Fibroblast of lung (primary cell): ENCODE measurements at regions not wholly inside any gene's neighbourhood (a gene's known extent, or its start where the extent isn't known, plus 50 kb on each side); places are given as distances from the start of the nearest gene placed in this dataset.

Experiments used
- EZH2 ChIP-seq: IDR thresholded peaks from 2 replicates; pipeline ENCODE4 v1.5.1; 2012; ENCODE audit warnings: low read length, control low read depth, mild to moderate bottlenecking; ENCODE audit errors: missing control alignments
- TF ChIP-seq, protein P1 (sequence below), 2 donors: IDR thresholded peaks in 1 of 2; conservative IDR thresholded peaks in 1 of 2; 1 replicate in 1 of 2; 2 replicates in 1 of 2; pipeline ENCODE4 v1.5.1; 2011 to 2012; ENCODE audit warnings: low read length in 2 of 2, control low read depth in 1 of 2, inconsistent platforms in 1 of 2, low read depth in 1 of 2, mild to moderate bottlenecking in 1 of 2

DNA sequence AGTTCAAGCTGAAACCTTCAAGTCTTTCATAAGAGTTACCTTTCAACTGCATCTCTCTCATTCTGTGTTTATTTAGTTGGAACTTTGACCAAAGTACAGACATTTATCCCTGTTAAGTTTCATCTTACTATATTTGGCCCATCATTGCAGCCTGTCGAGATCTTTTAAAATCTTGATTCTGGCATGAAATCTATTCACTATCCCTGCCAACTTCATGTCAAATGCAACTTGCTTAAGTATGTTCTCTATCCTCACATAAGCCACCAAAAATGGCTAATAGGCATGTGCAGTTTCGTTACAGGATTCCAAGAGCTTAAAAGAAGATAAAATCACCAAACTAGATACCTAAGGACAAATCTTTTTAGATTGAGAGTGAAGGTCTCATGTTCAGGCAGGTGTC, 117.5 kb upstream of the KCNQ5 start:
- TF ChIP-seq, protein P1, sequence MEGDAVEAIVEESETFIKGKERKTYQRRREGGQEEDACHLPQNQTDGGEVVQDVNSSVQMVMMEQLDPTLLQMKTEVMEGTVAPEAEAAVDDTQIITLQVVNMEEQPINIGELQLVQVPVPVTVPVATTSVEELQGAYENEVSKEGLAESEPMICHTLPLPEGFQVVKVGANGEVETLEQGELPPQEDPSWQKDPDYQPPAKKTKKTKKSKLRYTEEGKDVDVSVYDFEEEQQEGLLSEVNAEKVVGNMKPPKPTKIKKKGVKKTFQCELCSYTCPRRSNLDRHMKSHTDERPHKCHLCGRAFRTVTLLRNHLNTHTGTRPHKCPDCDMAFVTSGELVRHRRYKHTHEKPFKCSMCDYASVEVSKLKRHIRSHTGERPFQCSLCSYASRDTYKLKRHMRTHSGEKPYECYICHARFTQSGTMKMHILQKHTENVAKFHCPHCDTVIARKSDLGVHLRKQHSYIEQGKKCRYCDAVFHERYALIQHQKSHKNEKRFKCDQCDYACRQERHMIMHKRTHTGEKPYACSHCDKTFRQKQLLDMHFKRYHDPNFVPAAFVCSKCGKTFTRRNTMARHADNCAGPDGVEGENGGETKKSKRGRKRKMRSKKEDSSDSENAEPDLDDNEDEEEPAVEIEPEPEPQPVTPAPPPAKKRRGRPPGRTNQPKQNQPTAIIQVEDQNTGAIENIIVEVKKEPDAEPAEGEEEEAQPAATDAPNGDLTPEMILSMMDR (conservative IDR thresholded peaks at IDR 0.05 in 1 of 2, IDR thresholded peaks at IDR 0.05 in 1 of 2; ENCODE audit: low read depth in 1 of 2, low read length in 2 of 2), result no peak
- TF ChIP-seq EZH2, result no peak
